Endothelial cell of umbilical vein (primary cell): ENCODE measurements at regions not wholly inside any gene's neighbourhood (a gene's known extent, or its start where the extent isn't known, plus 50 kb on each side); places are given as distances from the start of the nearest gene placed in this dataset.

Experiments used
- BruUV-seq: library from RNA; stranded (reverse); fragments of 400-500 nt; replicated peaks from 2 replicates; lab custom pipeline; 2021; lab: Mats Ljungman, UMichigan
- CTCF ChIA-PET: fragments of 300-600, 350-600 bp; sonication (Branson Sonifier 250); formaldehyde crosslinking; loops from one replicate; lab custom pipeline; 2021; ENCODE audit warnings: antibody characterized with exemption, inconsistent platforms; lab: Charles Lee
- POLR2A ChIA-PET: fragments of 300-600, 350-600 bp; sonication (Branson Sonifier 250); formaldehyde crosslinking; loops from one replicate; lab custom pipeline; 2021; ENCODE audit warnings: antibody characterized with exemption, inconsistent platforms; lab: Charles Lee
- DNase-seq: peaks from one replicate; pipeline ENCODE4 v3.0.0-alpha.2; 2011; ENCODE audit warnings: low read depth, low spot score
- FAIRE-seq: peaks from 2 replicates; lab custom pipeline; 2011; peaks lifted over from hg19 to GRCh38; lab: Jason Lieb, UNC
- H2AFZ ChIP-seq: 2 replicates; pipeline ENCODE4 v1.6.0; 2012; ENCODE audit warnings: low read depth, low read length, control low read depth, inconsistent platforms
- H3K27ac ChIP-seq: 2 replicates; pipeline ENCODE4 v1.5.1; 2011; ENCODE audit warnings: low read depth, mild to moderate bottlenecking, control low read depth, low read length, moderate library complexity; ENCODE audit not compliant: insufficient read depth
- H3K27me3 ChIP-seq, 2 experiments: 2 replicates each; pipeline versions ENCODE4 v1.6.0 to v1.6.1; 2011; ENCODE audit warnings: low read length in 2 of 2, mixed read lengths in 1 of 2; ENCODE audit not compliant: control insufficient read depth in 2 of 2, insufficient read depth in 2 of 2
- H3K36me3 ChIP-seq, 2 experiments: 2 replicates in 1 of 2; 3 replicates in 1 of 2; pipeline ENCODE4 v1.5.1; 2011; ENCODE audit warnings: low read length in 2 of 2, mild to moderate bottlenecking in 1 of 2, moderate library complexity in 1 of 2; ENCODE audit not compliant: control insufficient read depth in 2 of 2, insufficient read depth in 2 of 2; ENCODE audit errors: extremely low read depth in 1 of 2
- H3K4me1 ChIP-seq: 3 replicates; pipeline ENCODE4 v1.5.1; 2011; ENCODE audit warnings: mild to moderate bottlenecking, low read length; ENCODE audit not compliant: control insufficient read depth, insufficient read depth; ENCODE audit errors: extremely low read depth
- H3K4me2 ChIP-seq: 2 replicates; pipeline ENCODE4 v1.6.1; 2011; ENCODE audit warnings: low read length, control low read depth, mixed read lengths; ENCODE audit not compliant: insufficient read depth
- H3K4me3 ChIP-seq, 3 experiments: fragments of 200-600 bp in 1 of 3; sonication (generic), shearing (Covaris generic) in 1 of 3; replicated peaks in 1 of 3; 2 replicates each; pipeline ENCODE4 v1.5.1; 2011 to 2016; ENCODE audit warnings: control low read depth in 3 of 3, low read length in 3 of 3, mild to moderate bottlenecking in 2 of 3, inconsistent platforms in 1 of 3, low read depth in 1 of 3, moderate library complexity in 1 of 3; ENCODE audit not compliant: insufficient read depth in 1 of 3
- H3K79me2 ChIP-seq: 2 replicates; pipeline ENCODE4 v1.6.0; 2012; ENCODE audit warnings: low read length, inconsistent platforms; ENCODE audit not compliant: control insufficient read depth, insufficient read depth
- H3K9ac ChIP-seq: replicated peaks from 2 replicates; pipeline ENCODE3; 2011; ENCODE audit warnings: low read length, control low read depth; ENCODE audit not compliant: insufficient read depth; ENCODE audit errors: extremely low read depth
- H3K9me1 ChIP-seq: replicated peaks from 3 replicates; pipeline ENCODE4 v1.6.0; 2011; ENCODE audit warnings: mild to moderate bottlenecking, low read length; ENCODE audit not compliant: control insufficient read depth, insufficient read depth; ENCODE audit errors: extremely low read depth
- H3K9me3 ChIP-seq: replicated peaks from 2 replicates; pipeline ENCODE4 v1.5.1; 2012; ENCODE audit warnings: low read length, inconsistent platforms; ENCODE audit not compliant: control insufficient read depth, insufficient read depth
- H4K20me1 ChIP-seq: replicated peaks from 2 replicates; pipeline ENCODE3; 2011; ENCODE audit warnings: mild to moderate bottlenecking, low read length; ENCODE audit not compliant: control insufficient read depth, insufficient read depth; ENCODE audit errors: extremely low read depth
- CTCF ChIP-seq, 2 donors: IDR thresholded peaks; 1 replicate in 1 of 2; 2 replicates in 1 of 2; pipeline ENCODE4 v1.5.1; 2011; ENCODE audit warnings: low read length in 2 of 2, mild to moderate bottlenecking in 2 of 2, moderate library complexity in 2 of 2, control low read depth in 1 of 2, inconsistent platforms in 1 of 2, low read depth in 1 of 2; ENCODE audit not compliant: insufficient read depth in 1 of 2; ENCODE audit errors: extremely low read depth in 1 of 2
- EZH2 ChIP-seq: IDR thresholded peaks from 2 replicates; pipeline ENCODE4 v1.6.1; 2012; ENCODE audit warnings: borderline replicate concordance, low read depth, mild to moderate bottlenecking, moderate library complexity, low read length, inconsistent platforms; ENCODE audit not compliant: severe bottlenecking
- FOS ChIP-seq: IDR thresholded peaks from 2 replicates; pipeline ENCODE4 v1.6.1; 2011; ENCODE audit warnings: mild to moderate bottlenecking, low read length, moderate library complexity, borderline replicate concordance; ENCODE audit not compliant: insufficient read depth
- GATA2 ChIP-seq: IDR thresholded peaks from 2 replicates; pipeline ENCODE4 v1.7.0; 2011; ENCODE audit warnings: low read depth, mild to moderate bottlenecking, moderate library complexity, mixed read lengths, low read length; ENCODE audit not compliant: insufficient read length, insufficient read depth
- JUN ChIP-seq: IDR thresholded peaks from 2 replicates; pipeline ENCODE4 v1.6.1; 2011; ENCODE audit warnings: borderline replicate concordance, low read depth; ENCODE audit not compliant: insufficient read length, insufficient read depth
- MAX ChIP-seq: IDR thresholded peaks from 2 replicates; pipeline ENCODE4 v1.6.1; 2011; ENCODE audit not compliant: insufficient read depth, insufficient read length
- POLR2AphosphoS5 ChIP-seq: IDR thresholded peaks from 2 replicates; pipeline ENCODE4 v1.6.1; 2012; ENCODE audit warnings: low read depth, mild to moderate bottlenecking, control low read depth, low read length, moderate library complexity; ENCODE audit not compliant: insufficient read depth
- dilution Hi-C: fragments of 300-500 bp; cut with MboI; formaldehyde crosslinking; loops from one replicate; pipeline ENCODE4 v1.15.0; 2019; ENCODE audit warnings: low sequenced_read_pairs; ENCODE audit not compliant: extremely low pct_ligation_motif_present
- intact Hi-C: fragments of 100-400 bp; cut with micrococcal nuclease; formaldehyde crosslinking; loops from one replicate; pipeline ENCODE4 v1.10.0; 2022

- dilution Hi-C loops = no loop called here
- intact Hi-C loops = no loop called here
- no peaks in the 10 kb centered on the region for H3K9me1 ChIP-seq
- ChIA-PET CTCF (no interaction called here), POLR2A (no interaction called here)
- no peaks in the 10 kb centered on the region for H3K27me3 ChIP-seq
- TF ChIP-seq GATA2 = no peak
- no peak for TF ChIP-seq JUN
- no peak for TF ChIP-seq MAX
- no peak for TF ChIP-seq EZH2
- TF ChIP-seq POLR2AphosphoS5 = no peak
- TF ChIP-seq FOS = no peak
- no peak for TF ChIP-seq CTCF (IDR thresholded peaks at IDR 0.05; ENCODE audit: extremely low read depth in 1 of 2, insufficient read depth in 1 of 2, low read depth in 1 of 2, low read length in 2 of 2)
- H3K9ac ChIP-seq = no peak overlapping the region
- no TSS peak for BruUV-seq
- no peak overlapping the region for H3K4me2 ChIP-seq
- no peak overlapping the region for H3K4me3 ChIP-seq
- no peaks in the 10 kb centered on the region for H4K20me1 ChIP-seq
- H2AFZ ChIP-seq = no peak overlapping the region
- H3K4me1 ChIP-seq = no peaks in the 10 kb centered on the region
- DNase-seq = no peak
- no peaks in the 10 kb centered on the region for H3K36me3 ChIP-seq
- no peaks in the 10 kb centered on the region for H3K79me2 ChIP-seq
- no peak for FAIRE-seq
- H3K27ac ChIP-seq = no peak overlapping the region
- no peaks in the 10 kb centered on the region for H3K9me3 ChIP-seq
These were observed 807.9 kb downstream of the EPHA4 start for GRCh38 chr2:220764171-220764570.
